Liver (tissue), 3 donors: ENCODE measurements at regions not wholly inside any gene's neighbourhood (a gene's known extent, or its start where the extent isn't known, plus 50 kb on each side); places are given as distances from the start of the nearest gene placed in this dataset.

Experiments used
- ATF3 ChIP-seq: IDR thresholded peaks from 2 replicates; pipeline ENCODE4 v1.6.1; 2016; ENCODE audit warnings: antibody characterized with exemption
- CTCF ChIP-seq: fragments of 150-350 bp; IDR thresholded peaks from 2 replicates; pipeline ENCODE4 v1.5.1; 2017; ENCODE audit warnings: improper control_type of control experiment, low read depth, low read length; ENCODE audit not compliant: missing input control
- GABPA ChIP-seq, 2 donors: IDR thresholded peaks in 1 of 2; conservative IDR thresholded peaks in 1 of 2; 2 replicates each; pipeline ENCODE4 v1.6.1; 2016; ENCODE audit warnings: antibody characterized with exemption in 2 of 2, mild to moderate bottlenecking in 1 of 2, moderate library complexity in 1 of 2
- HNF4A ChIP-seq, 2 donors: conservative IDR thresholded peaks; 2 replicates each; pipeline ENCODE4 v1.6.1; 2016; ENCODE audit warnings: antibody characterized with exemption in 2 of 2, mild to moderate bottlenecking in 2 of 2
- JUND ChIP-seq, 2 donors: IDR thresholded peaks; 2 replicates each; pipeline ENCODE4 v1.6.1; 2016; ENCODE audit warnings: antibody characterized with exemption in 2 of 2
- MAX ChIP-seq: IDR thresholded peaks from 2 replicates; pipeline ENCODE4 v1.6.1; 2016; ENCODE audit warnings: antibody characterized with exemption
- RAD21 ChIP-seq, 2 donors: IDR thresholded peaks; 2 replicates each; pipeline ENCODE4 v1.6.1; 2016; ENCODE audit warnings: antibody characterized with exemption in 2 of 2, mild to moderate bottlenecking in 2 of 2
- REST ChIP-seq: IDR thresholded peaks from 2 replicates; pipeline ENCODE4 v1.6.1; 2016; ENCODE audit warnings: antibody characterized with exemption, mild to moderate bottlenecking
- RXRA ChIP-seq, 2 donors: IDR thresholded peaks; 2 replicates each; pipeline ENCODE4 v1.6.1; 2017 to 2018; ENCODE audit warnings: antibody characterized with exemption in 2 of 2, mild to moderate bottlenecking in 1 of 2
- SP1 ChIP-seq: IDR thresholded peaks from 2 replicates; pipeline ENCODE4 v1.6.1; 2018; ENCODE audit warnings: antibody characterized with exemption, mild to moderate bottlenecking
- TAF1 ChIP-seq: conservative IDR thresholded peaks from 2 replicates; pipeline ENCODE4 v1.6.1; 2016; ENCODE audit warnings: antibody characterized with exemption, mild to moderate bottlenecking
- YY1 ChIP-seq: IDR thresholded peaks from 2 replicates; pipeline ENCODE4 v1.6.1; 2016; ENCODE audit warnings: antibody characterized with exemption, mild to moderate bottlenecking
- ZBTB33 ChIP-seq: IDR thresholded peaks from 2 replicates; pipeline ENCODE4 v1.6.1; 2016; ENCODE audit warnings: antibody characterized with exemption
- donor health status: healthy.
- donor health status: healthy.

GRCh38 chr14:31949709-31950108 lies 127.4 kb upstream of the ARHGAP5 start:
- no peak for TF ChIP-seq ZBTB33
- TF ChIP-seq CTCF, result no peak
- TF ChIP-seq MAX, result no peak
- TF ChIP-seq REST, result no peak
- TF ChIP-seq SP1, result no peak
- TF ChIP-seq RAD21 (IDR thresholded peaks at IDR 0.05), result no peak
- TF ChIP-seq RXRA (IDR thresholded peaks at IDR 0.05), result no peak
- no peak for TF ChIP-seq GABPA (IDR thresholded peaks at IDR 0.05 in 1 of 2, conservative IDR thresholded peaks at IDR 0.05 in 1 of 2)
- TF ChIP-seq JUND (IDR thresholded peaks at IDR 0.05), result no peak
- TF ChIP-seq YY1, result no peak
- TF ChIP-seq TAF1, result no peak
- TF ChIP-seq HNF4A (conservative IDR thresholded peaks at IDR 0.05), result no peak
- no peak for TF ChIP-seq ATF3
